HFFc6 (cell line): ENCODE measurements at regions not wholly inside any gene's neighbourhood (a gene's known extent, or its start where the extent isn't known, plus 50 kb on each side); places are given as distances from the start of the nearest gene placed in this dataset.
"Not testable (repeated sequence)": the region's sequence is repeated elsewhere in the genome, so short reads cannot be mapped to it uniquely, and the experiment has no call there.

Experiments used
- DNase-seq: peaks from one replicate; pipeline ENCODE4 v3.0.0-alpha.2; 2018
- H3K27ac Mint-ChIP-seq: 2 replicates; pipeline ENCODE4 v1.8.0; 2020; ENCODE audit warnings: mild to moderate bottlenecking, mixed read lengths
- H3K27me3 Mint-ChIP-seq: 2 replicates; pipeline ENCODE4 v1.8.0; 2021; ENCODE audit warnings: mild to moderate bottlenecking, moderate library complexity, mixed read lengths; ENCODE audit not compliant: insufficient read depth
- H3K36me3 Mint-ChIP-seq: 2 replicates; pipeline ENCODE4 v1.8.0; 2021; ENCODE audit warnings: low read depth, mixed read lengths
- H3K4me1 Mint-ChIP-seq: 2 replicates; pipeline ENCODE4 v1.8.0; 2020; ENCODE audit warnings: low read depth, mixed read lengths
- H3K4me3 Mint-ChIP-seq: 2 replicates; pipeline ENCODE4 v1.8.0; 2020; ENCODE audit warnings: mild to moderate bottlenecking, moderate library complexity, mixed read lengths
- H3K9me3 Mint-ChIP-seq: 2 replicates; pipeline ENCODE4 v1.8.0; 2020; ENCODE audit warnings: mild to moderate bottlenecking, mixed read lengths
- TF ChIP-seq, protein P1 (sequence below): fragments of 200-600 bp; sonication (generic); IDR thresholded peaks from 2 replicates; pipeline ENCODE4 v1.5.0; 2021; ENCODE audit warnings: antibody characterized with exemption, mild to moderate bottlenecking

GRCh38 chr19:28596561-28597071, 616.3 kb downstream of the UQCRFS1 start:
- H3K9me3 Mint-ChIP-seq = peaks cover 70% of the 10 kb centered on the region
- TF ChIP-seq, protein P1, sequence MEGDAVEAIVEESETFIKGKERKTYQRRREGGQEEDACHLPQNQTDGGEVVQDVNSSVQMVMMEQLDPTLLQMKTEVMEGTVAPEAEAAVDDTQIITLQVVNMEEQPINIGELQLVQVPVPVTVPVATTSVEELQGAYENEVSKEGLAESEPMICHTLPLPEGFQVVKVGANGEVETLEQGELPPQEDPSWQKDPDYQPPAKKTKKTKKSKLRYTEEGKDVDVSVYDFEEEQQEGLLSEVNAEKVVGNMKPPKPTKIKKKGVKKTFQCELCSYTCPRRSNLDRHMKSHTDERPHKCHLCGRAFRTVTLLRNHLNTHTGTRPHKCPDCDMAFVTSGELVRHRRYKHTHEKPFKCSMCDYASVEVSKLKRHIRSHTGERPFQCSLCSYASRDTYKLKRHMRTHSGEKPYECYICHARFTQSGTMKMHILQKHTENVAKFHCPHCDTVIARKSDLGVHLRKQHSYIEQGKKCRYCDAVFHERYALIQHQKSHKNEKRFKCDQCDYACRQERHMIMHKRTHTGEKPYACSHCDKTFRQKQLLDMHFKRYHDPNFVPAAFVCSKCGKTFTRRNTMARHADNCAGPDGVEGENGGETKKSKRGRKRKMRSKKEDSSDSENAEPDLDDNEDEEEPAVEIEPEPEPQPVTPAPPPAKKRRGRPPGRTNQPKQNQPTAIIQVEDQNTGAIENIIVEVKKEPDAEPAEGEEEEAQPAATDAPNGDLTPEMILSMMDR = no peak
- H3K4me3 Mint-ChIP-seq = no peak overlapping the region
- no peak overlapping the region for H3K27ac Mint-ChIP-seq
- H3K4me1 Mint-ChIP-seq = no peaks in the 10 kb centered on the region
- peaks cover 6% of the 10 kb centered on the region for H3K27me3 Mint-ChIP-seq
- DNase-seq = no peak
- H3K36me3 Mint-ChIP-seq = peaks cover 2% of the 10 kb centered on the region; the same call in 1 of the 2 replicates

- H3K4me3 Mint-ChIP-seq = no peak overlapping the region
- no peaks in the 10 kb centered on the region for H3K36me3 Mint-ChIP-seq
- H3K4me1 Mint-ChIP-seq = no peaks in the 10 kb centered on the region
- H3K27me3 Mint-ChIP-seq = peaks cover 6% of the 10 kb centered on the region
- no peak for DNase-seq
- H3K27ac Mint-ChIP-seq = no peak overlapping the region
- H3K9me3 Mint-ChIP-seq = peaks cover 64% of the 10 kb centered on the region
- TF ChIP-seq, protein P1 = no peak
Measured at GRCh38 chr19:28595722-28596480, 617.0 kb downstream of the UQCRFS1 start.

DNA sequence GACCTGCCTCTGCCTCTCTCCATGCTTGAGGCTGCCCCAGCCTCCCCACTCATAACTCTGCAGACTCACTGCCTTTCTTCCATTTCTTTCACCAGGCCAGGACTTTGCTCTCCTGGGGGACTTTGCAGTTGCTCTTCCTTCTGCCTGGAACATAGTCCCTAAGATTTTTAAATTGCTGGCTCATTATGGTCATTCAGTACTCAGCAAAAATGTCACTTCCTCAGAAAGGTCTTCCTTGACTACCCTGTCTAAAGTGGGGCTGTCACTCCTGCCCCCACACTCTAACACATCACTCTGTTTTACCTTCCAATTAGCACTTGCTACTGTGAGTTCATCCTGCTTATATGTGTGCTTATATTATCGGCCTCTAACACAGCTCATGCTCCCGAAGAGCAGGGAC, 618.2 kb downstream of the UQCRFS1 start:
- Mint-ChIP-seq H3K9me3 (peaks cover 65% of the 10 kb centered on the region), H3K27me3 (peaks cover 7% of the 10 kb centered on the region)

DNA sequence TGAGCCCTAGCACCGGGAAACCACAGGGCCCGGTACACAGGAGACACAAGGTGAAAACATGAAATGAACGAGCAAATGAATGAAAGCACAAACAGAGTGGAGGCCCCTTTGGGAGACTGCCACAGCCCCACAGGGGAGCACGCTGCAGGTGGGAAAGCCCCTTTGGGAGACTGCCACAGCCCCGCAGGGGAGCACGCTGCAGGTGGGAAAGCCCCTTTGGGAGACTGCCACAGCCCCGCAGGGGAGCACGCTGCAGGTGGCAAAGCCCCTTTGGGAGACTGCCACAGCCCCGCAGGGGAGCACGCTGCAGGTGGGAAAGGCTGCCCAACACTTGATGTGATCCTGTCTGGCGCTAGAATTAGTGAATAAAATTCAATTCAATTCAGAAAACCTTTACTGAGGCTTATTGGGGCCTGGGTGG, 623.0 kb downstream of the UQCRFS1 start:
- not testable (repeated sequence) for H3K4me3 Mint-ChIP-seq, H3K27ac Mint-ChIP-seq, DNase-seq, H3K4me1 Mint-ChIP-seq, H3K36me3 Mint-ChIP-seq, H3K27me3 Mint-ChIP-seq
- peaks cover 76% of the 10 kb centered on the region for H3K9me3 Mint-ChIP-seq

More for the DNA sequence above, 618.2 kb downstream of the UQCRFS1 start:
- TF ChIP-seq, protein P1 = no peak
- Mint-ChIP-seq H3K4me3 (no peak overlapping the region), H3K4me1 (no peaks in the 10 kb centered on the region), H3K36me3 (no peaks in the 10 kb centered on the region), H3K27ac (no peak overlapping the region)
- DNase-seq = no peak

DNA sequence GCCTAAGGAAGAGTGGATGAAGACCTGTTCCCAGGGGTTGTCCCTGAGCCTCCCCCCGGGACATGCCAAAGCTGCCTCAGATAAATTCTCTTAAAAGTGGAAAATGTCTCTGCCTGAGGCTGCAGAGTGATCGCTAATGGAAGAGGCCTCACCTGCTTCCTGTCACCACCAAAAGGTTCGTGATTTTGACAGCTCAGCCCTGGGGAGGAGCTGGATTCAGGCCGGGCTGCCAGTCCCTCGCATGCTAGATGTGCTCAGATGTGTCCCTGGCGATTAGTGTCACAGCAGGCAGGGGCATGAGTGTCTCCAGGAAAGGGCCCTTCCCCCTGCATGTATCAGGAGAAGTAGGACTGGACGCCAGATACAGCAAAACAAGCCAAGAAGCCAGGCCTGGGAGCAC, 626.5 kb downstream of the UQCRFS1 start:
- DNase-seq = no peak
- Mint-ChIP-seq H3K9me3 (peaks cover 68% of the 10 kb centered on the region), H3K4me1 (no peaks in the 10 kb centered on the region), H3K27me3 (peaks cover 6% of the 10 kb centered on the region), H3K4me3 (no peak overlapping the region), H3K27ac (no peak overlapping the region), H3K36me3 (peaks cover 5% of the 10 kb centered on the region)
- TF ChIP-seq, protein P1 = no peak

DNA sequence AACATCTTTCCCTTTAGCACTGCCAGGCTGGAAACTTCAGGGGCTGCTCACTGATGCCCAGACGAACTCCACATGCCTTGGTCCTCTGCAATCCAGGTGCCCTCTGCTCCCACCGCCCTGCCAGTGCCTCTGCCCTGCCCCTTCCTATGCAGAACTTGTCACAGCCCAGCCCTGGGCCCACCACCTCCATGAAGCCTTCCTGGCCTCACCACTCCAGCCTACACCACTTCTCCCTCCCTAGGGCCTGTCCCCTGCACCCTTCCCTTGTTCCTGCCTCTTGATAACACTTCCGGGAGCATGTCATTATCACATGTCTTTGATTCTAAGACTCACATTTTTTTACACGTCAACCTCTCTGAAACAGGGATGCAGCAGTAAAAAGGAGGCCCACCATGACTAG, 627.2 kb downstream of the UQCRFS1 start:
- peaks cover 6% of the 10 kb centered on the region for H3K27me3 Mint-ChIP-seq
- TF ChIP-seq, protein P1 = no peak
- H3K36me3 Mint-ChIP-seq = peaks cover 6% of the 10 kb centered on the region
- no peak overlapping the region for H3K4me3 Mint-ChIP-seq
- H3K27ac Mint-ChIP-seq = no peak overlapping the region
- H3K9me3 Mint-ChIP-seq = peaks cover 72% of the 10 kb centered on the region
- DNase-seq = no peak
- H3K4me1 Mint-ChIP-seq = no peaks in the 10 kb centered on the region
